CD8-positive, alpha-beta memory T cell (primary cell): ENCODE measurements at regions not wholly inside any gene's neighbourhood (a gene's known extent, or its start where the extent isn't known, plus 50 kb on each side); places are given as distances from the start of the nearest gene placed in this dataset.

Source experiments
- CTCF ChIA-PET: fragments of 350-600 bp; sonication (Branson Sonifier 250); formaldehyde crosslinking; loops from one replicate; lab custom pipeline; 2021; ENCODE audit warnings: antibody characterized with exemption; lab: Charles Lee
- POLR2A ChIA-PET: fragments of 350-600 bp; sonication (Branson Sonifier 250); formaldehyde crosslinking; loops from one replicate; lab custom pipeline; 2021; ENCODE audit warnings: antibody characterized with exemption; lab: Charles Lee
- DNase-seq, 5 donors: peaks; one replicate each; pipeline versions ENCODE4 v3.0.0 to v3.0.0-alpha.2; 2020 to 2022; ENCODE audit warnings: mixed read lengths in 1 of 5
- H3K27ac ChIP-seq: one replicate; pipeline ENCODE4 v1.7.0; 2013; ENCODE audit warnings: low read depth, mild to moderate bottlenecking, low read length, moderate library complexity
- H3K27me3 ChIP-seq: 2 replicates; pipeline ENCODE4 v1.7.0; 2013; ENCODE audit warnings: low read length, mild to moderate bottlenecking; ENCODE audit not compliant: insufficient read depth, poor library complexity, severe bottlenecking
- H3K36me3 ChIP-seq: 2 replicates; pipeline ENCODE4 v1.7.0; 2013; ENCODE audit warnings: mild to moderate bottlenecking, low read length, moderate library complexity; ENCODE audit not compliant: insufficient read depth
- H3K4me1 ChIP-seq: 2 replicates; pipeline ENCODE4 v1.7.0; 2013; ENCODE audit warnings: mild to moderate bottlenecking, low read length, moderate library complexity; ENCODE audit not compliant: insufficient read depth
- H3K4me3 ChIP-seq: 2 replicates; pipeline ENCODE4 v1.7.0; 2013; ENCODE audit warnings: mild to moderate bottlenecking, low read length
- H3K9me3 ChIP-seq: 2 replicates; pipeline ENCODE4 v1.7.0; 2013; ENCODE audit warnings: mild to moderate bottlenecking, low read length
- H3K27ac Mint-ChIP-seq, 8 donors: one replicate each; pipeline ENCODE4 v1.8.0; 2020 to 2021; ENCODE audit warnings: mixed read lengths in 8 of 8, mild to moderate bottlenecking in 6 of 8, inconsistent platforms in 3 of 8, moderate library complexity in 3 of 8
- H3K27me3 Mint-ChIP-seq, 2 donors: one replicate each; pipeline ENCODE4 v1.8.0; 2020 to 2021; ENCODE audit warnings: mixed read lengths in 2 of 2, mild to moderate bottlenecking in 1 of 2, moderate library complexity in 1 of 2
- H3K36me3 Mint-ChIP-seq, 3 donors: one replicate each; pipeline ENCODE4 v1.8.0; 2020 to 2021; ENCODE audit warnings: mixed read lengths in 3 of 3, inconsistent platforms in 1 of 3, mild to moderate bottlenecking in 1 of 3
- H3K4me1 Mint-ChIP-seq, 3 donors: one replicate each; pipeline ENCODE4 v1.8.0; 2020 to 2021; ENCODE audit warnings: mixed read lengths in 3 of 3, inconsistent platforms in 1 of 3, mild to moderate bottlenecking in 1 of 3
- H3K4me3 Mint-ChIP-seq, 7 donors: one replicate each; pipeline ENCODE4 v1.8.0; 2020 to 2021; ENCODE audit warnings: mixed read lengths in 7 of 7, mild to moderate bottlenecking in 6 of 7, moderate library complexity in 4 of 7, inconsistent platforms in 2 of 7
- H3K9me3 Mint-ChIP-seq, 5 donors: one replicate each; pipeline ENCODE4 v1.8.0; 2020 to 2022; ENCODE audit warnings: mixed read lengths in 5 of 5, mild to moderate bottlenecking in 3 of 5, moderate library complexity in 2 of 5, inconsistent platforms in 1 of 5

GRCh38 chr7:46576950-46577349 is 655.9 kb upstream of the IGFBP3 start:
- no peaks in the 10 kb centered on the region for H3K4me1 Mint-ChIP-seq
- H3K4me1 ChIP-seq = no peaks in the 10 kb centered on the region
- no peak overlapping the region for H3K4me3 ChIP-seq
- H3K36me3 ChIP-seq = no peaks in the 10 kb centered on the region
- DNase-seq = no peak
- no peaks in the 10 kb centered on the region for H3K9me3 ChIP-seq
- H3K4me3 Mint-ChIP-seq = no peak overlapping the region
- ChIA-PET CTCF (no interaction called here), POLR2A (no interaction called here)
- no peak overlapping the region for H3K27ac ChIP-seq
- peaks cover 5 to 21% (median 8%) of the 10 kb centered on the region in 5 donors for H3K9me3 Mint-ChIP-seq
- H3K27me3 Mint-ChIP-seq = peaks cover 0 to 1% of the 10 kb centered on the region in 2 donors
- H3K27me3 ChIP-seq = no peaks in the 10 kb centered on the region
- no peaks in the 10 kb centered on the region for H3K36me3 Mint-ChIP-seq
- no peak overlapping the region for H3K27ac Mint-ChIP-seq

- Histone ChIP-seq H3K4me3 (no peak overlapping the region), H3K4me1 (no peaks in the 10 kb centered on the region), H3K36me3 (no peaks in the 10 kb centered on the region), H3K27me3 (no peaks in the 10 kb centered on the region), H3K9me3 (no peaks in the 10 kb centered on the region), H3K27ac (no peak overlapping the region)
- Mint-ChIP-seq H3K4me1 (no peaks in the 10 kb centered on the region), H3K27me3 (peaks cover 0 to 1% of the 10 kb centered on the region in 2 donors), H3K4me3 (no peak overlapping the region), H3K9me3 (peaks cover 5 to 16% (median 5%) of the 10 kb centered on the region in 5 donors), H3K27ac (no peak overlapping the region), H3K36me3 (no peaks in the 10 kb centered on the region)
- DNase-seq = no peak
- CTCF ChIA-PET = no interaction called here
- POLR2A ChIA-PET = no interaction called here
Observed at GRCh38 chr7:46572691-46573090, 651.6 kb upstream of the IGFBP3 start.

GRCh38 chr7:46571996-46572395 is 650.9 kb upstream of the IGFBP3 start:
- POLR2A ChIA-PET = no interaction called here

GRCh38 chr7:46569133-46569465 is 648.0 kb upstream of the IGFBP3 start:
- ChIA-PET CTCF (no interaction called here), POLR2A (no interaction called here)
- no peak overlapping the region for H3K4me3 Mint-ChIP-seq
- no peaks in the 10 kb centered on the region for H3K4me1 ChIP-seq
- no peak overlapping the region for H3K4me3 ChIP-seq
- no peaks in the 10 kb centered on the region for H3K4me1 Mint-ChIP-seq
- H3K27ac Mint-ChIP-seq = no peak overlapping the region
- no peaks in the 10 kb centered on the region for H3K27me3 ChIP-seq
- no peaks in the 10 kb centered on the region for H3K36me3 ChIP-seq
- no peaks in the 10 kb centered on the region for H3K36me3 Mint-ChIP-seq
- no peak overlapping the region for H3K27ac ChIP-seq
- DNase-seq = no peak
- peaks cover 3 to 14% (median 8%) of the 10 kb centered on the region in 5 donors for H3K9me3 Mint-ChIP-seq
- no peaks in the 10 kb centered on the region for H3K27me3 Mint-ChIP-seq
- H3K9me3 ChIP-seq = no peaks in the 10 kb centered on the region

More at GRCh38 chr7:46571996-46572395, 650.9 kb upstream of the IGFBP3 start:
- Histone ChIP-seq H3K4me3 (no peak overlapping the region), H3K27me3 (no peaks in the 10 kb centered on the region), H3K4me1 (no peaks in the 10 kb centered on the region), H3K27ac (no peak overlapping the region), H3K36me3 (no peaks in the 10 kb centered on the region), H3K9me3 (no peaks in the 10 kb centered on the region)
- Mint-ChIP-seq H3K9me3 (peaks cover 5 to 16% (median 5%) of the 10 kb centered on the region in 5 donors), H3K4me3 (no peak overlapping the region), H3K36me3 (no peaks in the 10 kb centered on the region), H3K27me3 (peaks cover 0 to 1% of the 10 kb centered on the region in 2 donors), H3K4me1 (no peaks in the 10 kb centered on the region), H3K27ac (no peak overlapping the region)
- DNase-seq = no peak
- CTCF ChIA-PET = no interaction called here

GRCh38 chr7:46568420-46569132 is 647.5 kb upstream of the IGFBP3 start:
- no peak for DNase-seq
- Mint-ChIP-seq H3K4me3 (no peak overlapping the region), H3K36me3 (no peaks in the 10 kb centered on the region), H3K27me3 (no peaks in the 10 kb centered on the region), H3K4me1 (no peaks in the 10 kb centered on the region), H3K27ac (no peak overlapping the region), H3K9me3 (peaks cover 3 to 14% (median 9%) of the 10 kb centered on the region in 5 donors)
- Histone ChIP-seq H3K27me3 (no peaks in the 10 kb centered on the region), H3K4me1 (no peaks in the 10 kb centered on the region), H3K4me3 (no peak overlapping the region), H3K27ac (no peak overlapping the region), H3K9me3 (no peaks in the 10 kb centered on the region), H3K36me3 (no peaks in the 10 kb centered on the region)
- POLR2A ChIA-PET = no interaction called here
- CTCF ChIA-PET = no interaction called here

GRCh38 chr7:46567858-46568257 is 646.8 kb upstream of the IGFBP3 start:
- ChIA-PET POLR2A (no interaction called here), CTCF (no interaction called here)
- Mint-ChIP-seq H3K27me3 (no peaks in the 10 kb centered on the region), H3K4me1 (no peaks in the 10 kb centered on the region), H3K27ac (no peak overlapping the region), H3K4me3 (no peak overlapping the region), H3K36me3 (no peaks in the 10 kb centered on the region), H3K9me3 (peaks cover 3 to 14% (median 4%) of the 10 kb centered on the region in 5 donors)
- Histone ChIP-seq H3K36me3 (no peaks in the 10 kb centered on the region), H3K27me3 (no peaks in the 10 kb centered on the region), H3K4me3 (no peak overlapping the region), H3K9me3 (no peaks in the 10 kb centered on the region), H3K27ac (no peak overlapping the region), H3K4me1 (no peaks in the 10 kb centered on the region)
- no peak for DNase-seq

GRCh38 chr7:46566097-46566774 is 645.2 kb upstream of the IGFBP3 start:
- no peak for DNase-seq
- ChIA-PET POLR2A (no interaction called here), CTCF (no interaction called here)
- no peaks in the 10 kb centered on the region for H3K36me3 Mint-ChIP-seq
- H3K9me3 ChIP-seq = no peaks in the 10 kb centered on the region
- peaks cover 3 to 14% (median 5%) of the 10 kb centered on the region in 5 donors for H3K9me3 Mint-ChIP-seq
- H3K27me3 ChIP-seq = no peaks in the 10 kb centered on the region
- H3K4me1 Mint-ChIP-seq = no peaks in the 10 kb centered on the region
- no peak overlapping the region for H3K4me3 Mint-ChIP-seq
- H3K4me1 ChIP-seq = no peaks in the 10 kb centered on the region
- H3K27ac ChIP-seq = no peak overlapping the region
- H3K27me3 Mint-ChIP-seq = peaks cover 0 to 2% of the 10 kb centered on the region in 2 donors
- H3K4me3 ChIP-seq = no peak overlapping the region
- H3K27ac Mint-ChIP-seq = no peak overlapping the region
- H3K36me3 ChIP-seq = no peaks in the 10 kb centered on the region

- POLR2A ChIA-PET = no interaction called here
- Histone ChIP-seq H3K4me1 (no peaks in the 10 kb centered on the region), H3K4me3 (no peak overlapping the region), H3K36me3 (no peaks in the 10 kb centered on the region), H3K27ac (no peak overlapping the region), H3K9me3 (no peaks in the 10 kb centered on the region), H3K27me3 (no peaks in the 10 kb centered on the region)
- Mint-ChIP-seq H3K9me3 (peaks cover 5 to 17% (median 5%) of the 10 kb centered on the region in 5 donors), H3K4me1 (no peaks in the 10 kb centered on the region), H3K36me3 (no peaks in the 10 kb centered on the region), H3K27ac (no peak overlapping the region), H3K27me3 (peaks cover 0 to 2% of the 10 kb centered on the region in 2 donors), H3K4me3 (no peak overlapping the region)
- CTCF ChIA-PET = no interaction called here
- DNase-seq = no peak
Observed at GRCh38 chr7:46565253-46566096, 644.4 kb upstream of the IGFBP3 start.
